ENCODE measurements at regions not wholly inside any gene's neighbourhood (a gene's known extent, or its start where the extent isn't known, plus 50 kb on each side); places are given as distances from the start of the nearest gene placed in this dataset.
"Not testable (repeated sequence)": the region's sequence is repeated elsewhere in the genome, so short reads cannot be mapped to it uniquely, and the experiment has no call there.

DNA sequence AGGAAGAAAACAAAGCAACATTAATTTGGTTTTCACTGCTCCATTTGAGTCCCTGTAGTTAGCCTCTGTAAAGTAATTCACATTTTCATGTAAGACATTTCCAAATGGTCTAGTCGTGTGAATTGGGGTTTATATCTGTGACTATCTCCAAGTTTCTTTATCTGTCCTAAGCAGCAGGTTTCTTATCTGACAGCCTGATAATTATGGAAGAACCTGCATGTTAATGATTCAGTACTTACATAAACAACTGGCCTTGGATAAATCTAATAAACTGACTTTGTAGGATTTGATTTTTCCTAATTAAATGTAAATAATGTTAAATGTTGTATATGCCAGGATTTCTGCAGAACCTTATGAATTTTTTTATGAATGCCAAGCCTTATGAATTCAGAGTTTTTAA lies 964.9 kb downstream of the NR2F1-AS1 start:
- Histone ChIP-seq H3K27me3 (no peaks in the 10 kb centered on the region), H3K36me3 (no peaks in the 10 kb centered on the region), H3K27ac (no peak overlapping the region), H3K4me3 (no peak overlapping the region), H3K4me1 (no peaks in the 10 kb centered on the region), H3K9me3 (peaks cover 0 to 16% (median 2%) of the 10 kb centered on the region in 12 donors)
- TF ChIP-seq, protein P1, sequence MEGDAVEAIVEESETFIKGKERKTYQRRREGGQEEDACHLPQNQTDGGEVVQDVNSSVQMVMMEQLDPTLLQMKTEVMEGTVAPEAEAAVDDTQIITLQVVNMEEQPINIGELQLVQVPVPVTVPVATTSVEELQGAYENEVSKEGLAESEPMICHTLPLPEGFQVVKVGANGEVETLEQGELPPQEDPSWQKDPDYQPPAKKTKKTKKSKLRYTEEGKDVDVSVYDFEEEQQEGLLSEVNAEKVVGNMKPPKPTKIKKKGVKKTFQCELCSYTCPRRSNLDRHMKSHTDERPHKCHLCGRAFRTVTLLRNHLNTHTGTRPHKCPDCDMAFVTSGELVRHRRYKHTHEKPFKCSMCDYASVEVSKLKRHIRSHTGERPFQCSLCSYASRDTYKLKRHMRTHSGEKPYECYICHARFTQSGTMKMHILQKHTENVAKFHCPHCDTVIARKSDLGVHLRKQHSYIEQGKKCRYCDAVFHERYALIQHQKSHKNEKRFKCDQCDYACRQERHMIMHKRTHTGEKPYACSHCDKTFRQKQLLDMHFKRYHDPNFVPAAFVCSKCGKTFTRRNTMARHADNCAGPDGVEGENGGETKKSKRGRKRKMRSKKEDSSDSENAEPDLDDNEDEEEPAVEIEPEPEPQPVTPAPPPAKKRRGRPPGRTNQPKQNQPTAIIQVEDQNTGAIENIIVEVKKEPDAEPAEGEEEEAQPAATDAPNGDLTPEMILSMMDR (IDR thresholded peaks at IDR 0.05) = no peak
- TF ChIP-seq POLR2A (IDR thresholded peaks at IDR 0.05) = no peak
- WGBS, 4 donors = 2 to 19% (median 17%) methylated on average over 1 of the region's 1 CpG
- no peak for DNase-seq
- ATAC-seq = no peak
- intact Hi-C loops (cut with DNase I) = no loop called here

DNA sequence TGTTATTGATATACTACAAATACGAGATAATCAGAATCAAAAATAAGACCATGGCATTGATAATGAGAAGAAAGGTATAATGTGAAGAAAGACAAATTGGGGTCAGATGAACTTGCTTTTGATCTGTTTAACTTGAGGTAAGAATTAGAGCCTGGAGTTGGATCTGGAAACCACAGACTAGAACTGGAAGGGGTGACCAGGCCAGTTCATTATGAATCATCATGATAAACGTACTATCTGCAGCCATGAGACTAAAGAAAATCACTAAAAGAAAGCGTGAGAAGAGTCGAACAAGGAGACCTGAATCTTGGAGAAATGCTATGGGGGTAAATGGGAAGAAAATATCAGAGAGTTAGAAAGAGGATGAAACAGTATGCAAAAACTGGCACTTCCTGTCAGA lies 967.5 kb downstream of the NR2F1-AS1 start:
- no peak overlapping the region for H3K4me3 ChIP-seq
- no peak overlapping the region for H3K27ac ChIP-seq
- no peaks in the 10 kb centered on the region for H3K27me3 ChIP-seq
- H3K9me3 ChIP-seq = peaks cover 0 to 5% (median 0%) of the 10 kb centered on the region in 12 donors
- no peak for ATAC-seq
- H3K4me1 ChIP-seq = no peaks in the 10 kb centered on the region
- 83 to 89% (median 86%) methylated on average over 4 of the region's 4 CpGs for WGBS, 4 donors
- intact Hi-C loops (cut with DNase I) = no loop called here
- DNase-seq = no peak
- TF ChIP-seq POLR2A (IDR thresholded peaks at IDR 0.05) = no peak
- TF ChIP-seq, protein P1 (IDR thresholded peaks at IDR 0.05) = no peak
- H3K36me3 ChIP-seq = no peaks in the 10 kb centered on the region

DNA sequence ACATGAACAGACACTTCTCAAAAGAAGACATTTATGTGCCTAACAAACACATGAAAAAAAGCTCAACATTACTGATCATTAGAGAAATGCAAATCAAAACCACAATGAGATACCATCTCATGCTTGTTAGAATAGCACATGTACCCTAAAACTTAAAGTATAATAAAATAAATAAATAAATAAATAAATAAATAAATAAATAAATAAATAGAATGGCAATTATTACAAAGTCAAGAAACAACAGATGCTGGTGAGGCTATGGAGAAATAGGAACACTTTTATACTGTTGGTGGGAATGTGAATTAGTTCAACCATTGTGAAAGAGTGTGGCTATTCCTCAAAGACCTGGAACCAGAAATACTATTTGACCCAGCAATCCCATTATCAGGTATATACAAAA lies 970.6 kb downstream of the NR2F1-AS1 start:
- not testable (repeated sequence) for H3K36me3 ChIP-seq

DNA sequence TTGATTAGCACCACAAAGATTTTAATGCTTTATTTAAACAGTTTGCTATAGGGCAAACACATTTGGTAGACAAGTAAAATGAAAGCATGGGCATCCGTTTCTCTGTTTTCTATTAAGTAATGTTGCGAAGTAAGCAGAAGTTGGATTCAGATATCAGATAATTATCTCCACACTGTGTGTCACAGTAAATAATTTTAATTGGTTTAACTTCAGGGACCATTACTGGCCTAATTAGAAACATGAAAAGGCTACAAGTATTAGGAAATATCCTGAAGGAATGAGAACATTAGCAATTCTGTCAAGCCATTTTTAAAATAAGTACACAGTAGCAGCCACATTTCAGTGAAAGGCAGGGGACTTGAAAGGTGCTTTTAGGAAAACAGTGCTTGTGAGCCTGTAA lies 975.4 kb downstream of the NR2F1-AS1 start:
- WGBS, 4 donors = 89 to 93% (median 92%) methylated on average over 2 of the region's 2 CpGs

More for the DNA sequence above, 970.6 kb downstream of the NR2F1-AS1 start:
- H3K27ac ChIP-seq; DNase-seq; H3K4me1 ChIP-seq; ATAC-seq; H3K4me3 ChIP-seq; intact Hi-C loops (cut with DNase I); H3K9me3 ChIP-seq; H3K27me3 ChIP-seq: not testable (repeated sequence)

More for the DNA sequence above, 975.4 kb downstream of the NR2F1-AS1 start:
- H3K27me3 ChIP-seq = no peaks in the 10 kb centered on the region
- TF ChIP-seq, protein P1 (IDR thresholded peaks at IDR 0.05) = no peak
- TF ChIP-seq POLR2A (IDR thresholded peaks at IDR 0.05) = no peak
- intact Hi-C loops (cut with DNase I) = no loop called here
- no peaks in the 10 kb centered on the region for H3K4me1 ChIP-seq
- no peaks in the 10 kb centered on the region for H3K9me3 ChIP-seq
- DNase-seq = no peak
- no peak for ATAC-seq
- H3K36me3 ChIP-seq = no peaks in the 10 kb centered on the region
- no peak overlapping the region for H3K4me3 ChIP-seq
- H3K27ac ChIP-seq = no peak overlapping the region

Measured in heart left ventricle (tissue), 16 donors.